OCI-LY3 (cell line): ENCODE measurements at regions not wholly inside any gene's neighbourhood (a gene's known extent, or its start where the extent isn't known, plus 50 kb on each side); places are given as distances from the start of the nearest gene placed in this dataset.

Source experiments
- CTCF ChIP-seq: fragments of 200-600, 300-600 bp; sonication (generic); IDR thresholded peaks from 2 replicates; pipeline ENCODE4 v1.5.1; 2014; ENCODE audit warnings: antibody characterized with exemption, low read length, low read depth
- EZH2phosphoT487 ChIP-seq: fragments of 200-600 bp; shearing (Covaris generic); IDR thresholded peaks from 2 replicates; pipeline ENCODE4 v1.6.1; 2018; ENCODE audit warnings: antibody characterized with exemption, mixed run types, low read depth

GRCh38 chr5:155239803-155240202 lies 226.2 kb downstream of the KIF4B start:
- TF ChIP-seq EZH2phosphoT487: no peak
- TF ChIP-seq CTCF: no peak
